Upper lobe of left lung (tissue), 4 donors: ENCODE measurements at regions not wholly inside any gene's neighbourhood (a gene's known extent, or its start where the extent isn't known, plus 50 kb on each side); places are given as distances from the start of the nearest gene placed in this dataset.
"Not testable (repeated sequence)": the region's sequence is repeated elsewhere in the genome, so short reads cannot be mapped to it uniquely, and the experiment has no call there.

Source experiments
- CTCF ChIP-seq, 6 experiments: fragments of 450-650 bp in 4 of 6; fragments of 200-600 bp in 2 of 6; sonication (generic) in 2 of 6; IDR thresholded peaks; one replicate each; pipeline ENCODE4 v1.5.1; 2016 to 2019; ENCODE audit warnings: antibody characterized with exemption in 6 of 6
- POLR2A ChIP-seq, 4 donors: fragments of 450-650 bp; IDR thresholded peaks; one replicate each; pipeline ENCODE4 v1.5.1; 2016 to 2017; ENCODE audit warnings: antibody characterized with exemption in 4 of 4, mild to moderate bottlenecking in 2 of 4
- POLR2AphosphoS5 ChIP-seq, 2 donors: sonication (generic); formaldehyde crosslinking; IDR thresholded peaks; one replicate each; pipeline ENCODE4 v1.5.1; 2017; ENCODE audit warnings: antibody characterized with exemption in 2 of 2

GRCh38 chr15:30760633-30761032 is 134.7 kb downstream of the ARHGAP11B start:
- TF ChIP-seq CTCF, POLR2AphosphoS5, POLR2A (IDR thresholded peaks at IDR 0.05): not testable (repeated sequence)
